K562 (cell line): ENCODE measurements at regions not wholly inside any gene's neighbourhood (a gene's known extent, or its start where the extent isn't known, plus 50 kb on each side); places are given as distances from the start of the nearest gene placed in this dataset.

Experiments
- ATAC-seq: fragments of 200-7000 bp; cut with Tn5 transposase; 3 replicates; pipeline ENCODE4 v1.9.1; 2020; ENCODE audit warnings: moderate library complexity
- BruUV-seq: library from RNA; stranded (reverse); fragments of 400-500 nt; replicated peaks from 2 replicates; lab custom pipeline; 2021; lab: Mats Ljungman, UMichigan
- CTCF ChIA-PET: fragments of 300-600 bp; formaldehyde crosslinking; extraction: SDS; loops from one replicate; lab custom pipeline; 2021; ENCODE audit warnings: low intra/inter-chr PET ratio; lab: Yijun Ruan, JAX
- POLR2A ChIA-PET: fragments of 300-600, 350-650 bp; sonication (Branson Sonifier 250); formaldehyde crosslinking; extraction: SDS; loops from one replicate; lab custom pipeline; 2021; ENCODE audit warnings: antibody characterized with exemption, inconsistent platforms; lab: Yijun Ruan, JAX
- DNase-seq, 4 experiments: peaks; one replicate each; pipeline versions ENCODE4 v3.0.0 to v3.0.0-alpha.2; 2011 to 2018; ENCODE audit warnings: low spot score in 3 of 4, mixed read lengths in 3 of 4; ENCODE audit errors: extremely low read depth in 1 of 4
- FAIRE-seq: peaks from 2 replicates; lab custom pipeline; 2011; peaks lifted over from hg19 to GRCh38; lab: Jason Lieb, UNC
- H2AFZ ChIP-seq: 2 replicates; pipeline ENCODE4 v1.6.0; 2011; ENCODE audit warnings: low read depth, low read length, control low read depth, inconsistent platforms
- H3K27ac ChIP-seq: fragments of 200-600 bp; 3 replicates; pipeline ENCODE4 v1.8.0; 2011; ENCODE audit warnings: low read depth, mild to moderate bottlenecking, control low read depth, inconsistent platforms, low read length, moderate library complexity, mixed read lengths; ENCODE audit errors: extremely low read depth
- H3K27me3 ChIP-seq, 2 experiments: fragments of 300-600 bp in 1 of 2; 2 replicates in 1 of 2; 3 replicates in 1 of 2; pipeline versions ENCODE4 v1.6.0 to v1.8.0; 2011; ENCODE audit warnings: inconsistent platforms in 2 of 2, low read length in 2 of 2, mild to moderate bottlenecking in 1 of 2, mixed read lengths in 1 of 2, moderate library complexity in 1 of 2; ENCODE audit not compliant: control insufficient read depth in 2 of 2, insufficient read depth in 2 of 2
- H3K36me3 ChIP-seq: fragments of 300-600 bp; 3 replicates; pipeline ENCODE4 v1.8.0; 2011; ENCODE audit warnings: mild to moderate bottlenecking, low read length, inconsistent platforms; ENCODE audit not compliant: control insufficient read depth, insufficient read depth
- H3K4me1 ChIP-seq, 2 experiments: fragments of 200-600 bp in 1 of 2; replicated peaks in 1 of 2; 2 replicates in 1 of 2; 3 replicates in 1 of 2; pipeline versions ENCODE4 v1.5.1 to v1.8.0; 2011; ENCODE audit warnings: inconsistent platforms in 2 of 2, low read length in 2 of 2, mild to moderate bottlenecking in 1 of 2, mixed read lengths in 1 of 2, moderate library complexity in 1 of 2; ENCODE audit not compliant: control insufficient read depth in 2 of 2, insufficient read depth in 2 of 2
- H3K4me2 ChIP-seq: 2 replicates; pipeline ENCODE4 v1.6.1; 2011; ENCODE audit warnings: low read length, control low read depth, inconsistent platforms, mixed read lengths; ENCODE audit not compliant: insufficient read depth
- H3K4me3 ChIP-seq: fragments of 200-600 bp; sonication (generic), shearing (Covaris generic); 2 replicates; pipeline ENCODE4 v1.5.1; 2016; ENCODE audit warnings: control low read depth, inconsistent platforms
- H3K79me2 ChIP-seq: fragments of 200-600 bp; 3 replicates; pipeline ENCODE4 v1.8.0; 2011; ENCODE audit warnings: low read length, inconsistent platforms; ENCODE audit not compliant: control insufficient read depth, insufficient read depth
- H3K9ac ChIP-seq, 2 experiments: 2 replicates each; pipeline versions ENCODE4 v1.6.0 to v1.6.1; 2011; ENCODE audit warnings: low read depth in 2 of 2, low read length in 2 of 2, control low read depth in 1 of 2, inconsistent platforms in 1 of 2, mild to moderate bottlenecking in 1 of 2, mixed read lengths in 1 of 2; ENCODE audit not compliant: insufficient read depth in 1 of 2
- H3K9me1 ChIP-seq: one replicate; pipeline ENCODE4 v1.6.0; 2011; ENCODE audit warnings: inconsistent platforms, mild to moderate bottlenecking, low read length, moderate library complexity; ENCODE audit not compliant: control insufficient read depth, insufficient read depth
- H3K9me3 ChIP-seq: replicated peaks from 2 replicates; pipeline ENCODE4 v1.5.1; 2011; ENCODE audit warnings: low read depth, low read length, inconsistent platforms; ENCODE audit not compliant: control insufficient read depth, insufficient read depth
- H4K20me1 ChIP-seq: replicated peaks from 2 replicates; pipeline ENCODE4 v1.6.1; 2011; ENCODE audit warnings: low read length, inconsistent platforms, mixed read lengths; ENCODE audit not compliant: control insufficient read depth, insufficient read depth
- CEBPZ ChIP-seq: fragments of 150-350 bp; IDR thresholded peaks from 2 replicates; pipeline ENCODE4 v1.6.1; 2014; ENCODE audit warnings: low read depth, mild to moderate bottlenecking, low read length, borderline replicate concordance
- CXXC5 ChIP-seq: fragments of 250-450 bp; sonication (Bioruptor Pico); IDR thresholded peaks from 2 replicates; pipeline ENCODE4 v1.8.0; 2022; ENCODE audit warnings: inconsistent platforms, mild to moderate bottlenecking, moderate library complexity
- E4F1 ChIP-seq: fragments of 250-450 bp; sonication (Bioruptor Pico); IDR thresholded peaks from 2 replicates; pipeline ENCODE4 v1.5.0; 2021; ENCODE audit warnings: mild to moderate bottlenecking, borderline replicate concordance
- IFI16 ChIP-seq: fragments of 250-450 bp; sonication (Bioruptor Pico); IDR thresholded peaks from 2 replicates; pipeline ENCODE4 v2.1.2; 2022; ENCODE audit warnings: mild to moderate bottlenecking, inconsistent platforms
- IRF2 ChIP-seq: sonication (generic); formaldehyde crosslinking; IDR thresholded peaks from 2 replicates; pipeline ENCODE4 v1.8.1; 2022; ENCODE audit warnings: mild to moderate bottlenecking, missing genetic modification reagents
- MED1 ChIP-seq: sonication (generic); formaldehyde crosslinking; IDR thresholded peaks from 2 replicates; pipeline ENCODE4 v1.8.1; 2023; ENCODE audit warnings: missing genetic modification reagents, borderline replicate concordance
- NFATC3 ChIP-seq: fragments of 450-650 bp; IDR thresholded peaks from 2 replicates; pipeline ENCODE4 v1.6.1; 2017; ENCODE audit warnings: mild to moderate bottlenecking
- NFE2 ChIP-seq: IDR thresholded peaks from 2 replicates; pipeline ENCODE4 v1.6.1; 2014; ENCODE audit warnings: antibody characterized with exemption, low read depth
- SAP30 ChIP-seq: fragments of 200-600 bp; sonication (generic); IDR thresholded peaks from 2 replicates; pipeline ENCODE4 v1.6.1; 2012; ENCODE audit warnings: borderline replicate concordance, low read depth, mild to moderate bottlenecking, moderate library complexity, low read length, control low read depth, inconsistent platforms; ENCODE audit not compliant: insufficient read depth, poor library complexity, severe bottlenecking
- TSC22D4 ChIP-seq: fragments of 450-650 bp; IDR thresholded peaks from 2 replicates; pipeline ENCODE4 v1.6.1; 2016; ENCODE audit warnings: missing genetic modification characterization, missing biosample characterization, control low read depth
- WGBS: fragments of 100-300 bp; shearing (Covaris generic); methylation state at CpG from one replicate; pipeline ENCODE4 v1.1.6; 2016; ENCODE audit warnings: low coverage, mixed read lengths; ENCODE audit not compliant: insufficient coverage; ENCODE audit errors: missing lambda C conversion rate; 5-methylcytosine and 5-hydroxymethylcytosine counted together
- in situ Hi-C: fragments of 300-500 bp; cut with MboI; formaldehyde crosslinking; loops from 4 replicates; pipeline ENCODE4 v1.15.0; 2018; ENCODE audit warnings: inconsistent platforms, mixed read lengths
- intact Hi-C: fragments of 100-400 bp; cut with micrococcal nuclease; formaldehyde crosslinking; loops from 2 replicates; pipeline ENCODE4 v1.14.2; 2022
- TF ChIP-seq, protein P1 (sequence below): conservative IDR thresholded peaks from 2 replicates; pipeline ENCODE4 v1.6.1; 2011; ENCODE audit warnings: low read depth, mild to moderate bottlenecking, low read length; ENCODE audit not compliant: control insufficient read depth
- TF ChIP-seq, protein P2 (sequence below), 2 experiments: fragments of 250-450 bp in 1 of 2; fragments of 450-650 bp in 1 of 2; sonication (Bioruptor Pico) in 1 of 2; IDR thresholded peaks; 2 replicates each; pipeline versions ENCODE4 v1.6.1 to v1.8.0; 2016 to 2021; ENCODE audit warnings: mild to moderate bottlenecking in 2 of 2, moderate library complexity in 2 of 2, missing compliant biosample characterization in 1 of 2, missing genetic modification characterization in 1 of 2

DNA sequence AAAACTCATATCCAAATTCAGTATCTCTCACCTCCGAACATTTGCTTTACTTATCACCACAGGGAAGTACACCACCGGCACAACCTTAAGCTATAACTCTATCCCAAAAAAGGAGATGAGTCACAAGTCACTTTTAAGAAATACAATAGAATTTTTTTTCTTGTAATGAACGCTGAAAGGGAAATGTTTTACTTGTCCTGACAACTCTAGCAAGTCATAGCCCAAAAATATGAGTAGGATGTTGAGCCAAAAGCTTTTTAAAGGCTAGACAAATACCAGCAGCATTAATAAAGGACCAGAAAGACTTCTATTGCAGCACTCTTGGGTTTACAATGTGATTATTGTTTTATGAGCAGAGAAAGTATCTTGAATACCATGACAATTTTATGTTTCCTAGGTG is 147.3 kb upstream of the FST start:
- Histone ChIP-seq H3K9me3 (no peaks in the 10 kb centered on the region), H3K4me1 (no peaks in the 10 kb centered on the region), H3K9me1 (no peaks in the 10 kb centered on the region), H4K20me1 (no peaks in the 10 kb centered on the region), H3K4me2 (no peak overlapping the region), H2AFZ (no peak overlapping the region), H3K79me2 (no peaks in the 10 kb centered on the region), H3K36me3 (no peaks in the 10 kb centered on the region), H3K9ac (no peak overlapping the region), H3K27me3 (no peaks in the 10 kb centered on the region), H3K4me3 (no peak overlapping the region), H3K27ac (no peak overlapping the region)
- ChIA-PET POLR2A (no interaction called here), CTCF (no interaction called here)
- DNase-seq = no peak
- FAIRE-seq = no peak
- 0% methylated on average over 3 of the region's 3 CpGs for WGBS
- BruUV-seq = no TSS peak
- in situ Hi-C loops = no loop called here
- intact Hi-C loops = no loop called here
- ATAC-seq = no peak
- no peak for TF ChIP-seq TSC22D4 (tag)
- no peak for TF ChIP-seq SAP30
- no peak for TF ChIP-seq MED1 (CRISPR knock-in tag)
- no peak for TF ChIP-seq IFI16 (CRISPR knock-in tag)
- no peak for TF ChIP-seq CEBPZ
- no peak for TF ChIP-seq E4F1 (CRISPR knock-in tag)
- TF ChIP-seq IRF2 (CRISPR knock-in tag) = no peak
- TF ChIP-seq NFATC3 = no peak
- TF ChIP-seq, protein P1, sequence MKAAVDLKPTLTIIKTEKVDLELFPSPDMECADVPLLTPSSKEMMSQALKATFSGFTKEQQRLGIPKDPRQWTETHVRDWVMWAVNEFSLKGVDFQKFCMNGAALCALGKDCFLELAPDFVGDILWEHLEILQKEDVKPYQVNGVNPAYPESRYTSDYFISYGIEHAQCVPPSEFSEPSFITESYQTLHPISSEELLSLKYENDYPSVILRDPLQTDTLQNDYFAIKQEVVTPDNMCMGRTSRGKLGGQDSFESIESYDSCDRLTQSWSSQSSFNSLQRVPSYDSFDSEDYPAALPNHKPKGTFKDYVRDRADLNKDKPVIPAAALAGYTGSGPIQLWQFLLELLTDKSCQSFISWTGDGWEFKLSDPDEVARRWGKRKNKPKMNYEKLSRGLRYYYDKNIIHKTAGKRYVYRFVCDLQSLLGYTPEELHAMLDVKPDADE = no peak
- no peak for TF ChIP-seq CXXC5
- TF ChIP-seq NFE2 = no peak
- TF ChIP-seq, protein P2, sequence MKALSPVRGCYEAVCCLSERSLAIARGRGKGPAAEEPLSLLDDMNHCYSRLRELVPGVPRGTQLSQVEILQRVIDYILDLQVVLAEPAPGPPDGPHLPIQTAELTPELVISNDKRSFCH (CRISPR knock-in tag; IDR thresholded peaks at IDR 0.05) = no peak
- TF ChIP-seq, protein P2 (tag; IDR thresholded peaks at IDR 0.05) = no peak
